T47D (cell line): ENCODE measurements at regions not wholly inside any gene's neighbourhood (a gene's known extent, or its start where the extent isn't known, plus 50 kb on each side); places are given as distances from the start of the nearest gene placed in this dataset.
"Not testable (repeated sequence)": the region's sequence is repeated elsewhere in the genome, so short reads cannot be mapped to it uniquely, and the experiment has no call there.

Source experiments
- DNase-seq, 2 experiments: peaks; one replicate each; pipeline versions ENCODE4 v3.0.0 to v3.0.0-alpha.2; 2011 to 2012; ENCODE audit warnings: low read depth in 1 of 2, low spot score in 1 of 2
- JUND ChIP-seq: IDR thresholded peaks from 2 replicates; pipeline ENCODE4 v1.6.1; 2012; ENCODE audit warnings: low read depth
- in situ Hi-C: cut with HindIII; loops from 2 replicates; pipeline ENCODE4 v1.10.0; 2016; ENCODE audit warnings: low sequenced_read_pairs, low pct_unique_long_range_greater_than_20kb

DNA sequence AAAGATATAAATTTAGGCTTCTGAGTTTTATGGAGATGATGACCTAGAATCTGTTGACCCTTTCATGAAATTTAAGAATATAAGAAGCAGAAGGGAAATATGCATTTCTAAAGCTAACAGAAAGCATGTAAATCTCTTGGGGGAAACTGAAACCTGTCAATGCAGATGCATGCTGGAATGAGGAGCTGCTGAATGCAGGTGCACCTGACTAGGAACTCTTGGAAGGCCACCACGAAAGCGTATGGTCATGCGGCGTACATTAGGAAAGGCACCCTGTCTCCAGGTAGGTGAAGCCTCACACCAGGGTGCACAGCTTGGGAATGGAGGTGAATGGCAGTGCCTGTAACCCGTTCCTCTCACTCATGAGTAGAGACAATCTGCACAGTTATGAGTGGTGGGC, 309.7 kb downstream of the SEC16B start:
- DNase-seq, result no peak
- no peak for TF ChIP-seq JUND
- in situ Hi-C loops, result no loop called here

- in situ Hi-C loops, result no loop called here
- no peak for TF ChIP-seq JUND
- DNase-seq, result no peak
These were observed 310.6 kb downstream of the SEC16B start for GRCh38 chr1:177659281-177659680.

GRCh38 chr1:177656598-177656997, 313.3 kb downstream of the SEC16B start:
- in situ Hi-C loops, result no loop called here
- DNase-seq, result no peak
- TF ChIP-seq JUND, result no peak

DNA sequence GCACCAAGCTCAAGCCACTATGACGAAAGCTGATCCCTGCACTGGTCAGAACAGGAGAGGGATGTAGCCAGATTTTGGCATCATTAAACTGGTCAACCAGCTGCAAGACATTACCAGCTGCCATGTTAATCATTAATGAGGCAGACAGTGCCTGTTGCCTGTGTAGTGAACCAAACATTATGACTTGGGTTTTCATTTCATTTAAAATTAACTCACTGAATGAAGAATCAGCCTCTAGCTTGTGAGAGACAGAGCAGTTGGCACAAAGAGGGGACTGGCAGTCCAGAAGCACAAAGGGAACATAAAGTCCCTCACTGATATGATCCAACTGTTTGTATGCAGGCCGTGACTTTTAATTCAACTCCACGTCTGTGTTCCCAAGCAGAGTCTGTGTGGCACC, 318.9 kb downstream of the SEC16B start:
- TF ChIP-seq JUND, result no peak
- DNase-seq, result no peak
- in situ Hi-C loops, result no loop called here

DNA sequence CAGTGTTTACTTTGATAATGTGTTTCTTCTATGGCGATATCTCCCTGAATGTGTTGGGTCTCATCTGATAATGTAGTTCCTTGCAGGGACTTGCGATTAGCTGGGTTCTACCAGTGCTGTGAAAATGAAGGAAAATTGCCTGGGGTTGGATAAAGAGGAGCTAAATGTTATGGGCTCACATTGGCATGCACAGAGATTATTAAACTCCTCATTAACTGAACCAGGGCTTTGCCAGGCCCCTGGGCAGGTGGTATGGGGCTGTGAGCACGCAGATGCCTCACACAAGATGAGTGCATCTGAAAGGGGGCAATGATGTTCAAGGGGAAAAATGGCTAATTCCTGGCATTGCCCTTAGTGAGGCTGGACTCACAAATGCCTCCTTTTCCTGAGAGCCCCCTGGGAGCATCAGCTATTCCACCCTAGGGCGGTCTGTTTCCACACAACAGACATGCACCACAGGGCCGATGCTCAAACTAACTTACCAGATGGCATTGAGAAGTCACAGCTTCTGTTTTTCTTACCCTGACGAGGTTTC, 321.1 kb downstream of the SEC16B start:
- no peak for TF ChIP-seq JUND
- in situ Hi-C loops, result no loop called here
- DNase-seq, result no peak

- no peak for DNase-seq
These were observed 321.7 kb downstream of the SEC16B start for GRCh38 chr1:177648138-177648537.

GRCh38 chr1:177646757-177647730, 322.8 kb downstream of the SEC16B start:
- no peak for TF ChIP-seq JUND
- DNase-seq, result no peak
- in situ Hi-C loops, result no loop called here

More at GRCh38 chr1:177648138-177648537, 321.7 kb downstream of the SEC16B start:
- no peak for TF ChIP-seq JUND
- in situ Hi-C loops, result no loop called here

GRCh38 chr1:177645491-177646190, 324.2 kb downstream of the SEC16B start:
- no peak for DNase-seq
- in situ Hi-C loops, result no loop called here
- TF ChIP-seq JUND, result no peak

- TF ChIP-seq JUND, result no peak
- no peak for DNase-seq
- in situ Hi-C loops, result no loop called here
These were observed 329.2 kb downstream of the SEC16B start for GRCh38 chr1:177640687-177641086.

- DNase-seq, in situ Hi-C loops: not testable (repeated sequence)
These were observed 335.7 kb downstream of the SEC16B start for GRCh38 chr1:177634151-177634550.

- no peak for DNase-seq
- in situ Hi-C loops, result no loop called here
- no peak for TF ChIP-seq JUND
These were observed 336.8 kb downstream of the SEC16B start for GRCh38 chr1:177632923-177633615.

- in situ Hi-C loops, result no loop called here
- TF ChIP-seq JUND, result no peak
- no peak for DNase-seq
These were observed 338.1 kb downstream of the SEC16B start for GRCh38 chr1:177631770-177632169.
